Esophagus muscularis mucosa (tissue), 3 donors: ENCODE measurements at regions not wholly inside any gene's neighbourhood (a gene's known extent, or its start where the extent isn't known, plus 50 kb on each side); places are given as distances from the start of the nearest gene placed in this dataset.

Source experiments
- CTCF ChIP-seq, 3 experiments: fragments of 200-600 bp in 2 of 3; fragments of 450-650 bp in 1 of 3; sonication (generic) in 2 of 3; IDR thresholded peaks; one replicate each; pipeline ENCODE4 v1.5.1; 2017 to 2019; ENCODE audit warnings: antibody characterized with exemption in 3 of 3, mild to moderate bottlenecking in 2 of 3, moderate library complexity in 1 of 3
- POLR2A ChIP-seq: fragments of 450-650 bp; IDR thresholded peaks from one replicate; pipeline ENCODE4 v1.6.1; 2017; ENCODE audit warnings: antibody characterized with exemption, moderate library complexity, mild to moderate bottlenecking, low read depth

- TF ChIP-seq CTCF (IDR thresholded peaks at IDR 0.05) (no peak), POLR2A (no peak)
Measured at GRCh38 chr19:30111021-30111855, 169.2 kb downstream of the URI1 start.
